Glutamatergic neuron (in vitro differentiated cells): ENCODE measurements at regions not wholly inside any gene's neighbourhood (a gene's known extent, or its start where the extent isn't known, plus 50 kb on each side); places are given as distances from the start of the nearest gene placed in this dataset.
"Not testable (repeated sequence)": the region's sequence is repeated elsewhere in the genome, so short reads cannot be mapped to it uniquely, and the experiment has no call there.

Source experiments
- DNase-seq: peaks from one replicate; pipeline ENCODE4 v3.0.0; 2022
- H3K27ac Mint-ChIP-seq: one replicate; pipeline ENCODE4 v1.8.0; 2020; ENCODE audit warnings: mild to moderate bottlenecking, mixed read lengths, inconsistent platforms; ENCODE audit not compliant: unreplicated experiment
- H3K27me3 Mint-ChIP-seq: one replicate; pipeline ENCODE4 v1.8.0; 2020; ENCODE audit warnings: mild to moderate bottlenecking, moderate library complexity, mixed read lengths, inconsistent platforms; ENCODE audit not compliant: unreplicated experiment
- H3K36me3 Mint-ChIP-seq: one replicate; pipeline ENCODE4 v1.8.0; 2020; ENCODE audit warnings: mild to moderate bottlenecking, mixed read lengths, inconsistent platforms; ENCODE audit not compliant: unreplicated experiment
- H3K4me1 Mint-ChIP-seq: one replicate; pipeline ENCODE4 v1.8.0; 2020; ENCODE audit warnings: mild to moderate bottlenecking, low read depth, mixed read lengths, inconsistent platforms; ENCODE audit not compliant: unreplicated experiment
- H3K4me3 Mint-ChIP-seq: one replicate; pipeline ENCODE4 v1.8.0; 2020; ENCODE audit warnings: mild to moderate bottlenecking, mixed read lengths, inconsistent platforms; ENCODE audit not compliant: unreplicated experiment
- H3K9me3 Mint-ChIP-seq: one replicate; pipeline ENCODE4 v1.8.0; 2020; ENCODE audit warnings: mild to moderate bottlenecking, moderate library complexity, mixed read lengths, inconsistent platforms; ENCODE audit not compliant: unreplicated experiment
- TF ChIP-seq, protein P1 (sequence below): fragments of 200-600 bp; sonication (generic); IDR thresholded peaks from one replicate; pipeline ENCODE4 v1.5.0; 2021; ENCODE audit not compliant: partially characterized antibody, unreplicated experiment

DNA sequence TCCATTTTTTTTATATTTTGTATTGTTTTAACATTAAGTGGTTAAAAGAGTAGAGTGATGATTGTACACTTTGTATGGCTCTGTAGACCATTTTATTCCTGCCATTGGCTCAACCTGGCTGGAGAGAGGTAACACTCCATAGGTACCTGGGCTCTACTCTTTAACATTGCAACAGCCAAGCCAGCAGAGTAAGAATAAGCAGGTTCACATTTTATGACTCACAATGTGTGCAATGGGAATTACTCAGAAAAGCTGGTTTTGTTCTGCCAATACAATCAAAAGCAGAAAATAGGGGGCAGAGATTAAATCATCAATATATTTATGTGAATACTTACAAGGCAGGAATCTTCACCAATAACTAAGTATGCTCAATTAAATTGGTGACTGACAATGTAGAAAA, 1324.0 kb downstream of the AMY1C start:
- peaks cover 2% of the 10 kb centered on the region for H3K9me3 Mint-ChIP-seq
- H3K4me1 Mint-ChIP-seq: no peaks in the 10 kb centered on the region
- no peaks in the 10 kb centered on the region for H3K36me3 Mint-ChIP-seq
- H3K27ac Mint-ChIP-seq: no peak overlapping the region
- no peak overlapping the region for H3K4me3 Mint-ChIP-seq
- no peak for DNase-seq
- TF ChIP-seq, protein P1, sequence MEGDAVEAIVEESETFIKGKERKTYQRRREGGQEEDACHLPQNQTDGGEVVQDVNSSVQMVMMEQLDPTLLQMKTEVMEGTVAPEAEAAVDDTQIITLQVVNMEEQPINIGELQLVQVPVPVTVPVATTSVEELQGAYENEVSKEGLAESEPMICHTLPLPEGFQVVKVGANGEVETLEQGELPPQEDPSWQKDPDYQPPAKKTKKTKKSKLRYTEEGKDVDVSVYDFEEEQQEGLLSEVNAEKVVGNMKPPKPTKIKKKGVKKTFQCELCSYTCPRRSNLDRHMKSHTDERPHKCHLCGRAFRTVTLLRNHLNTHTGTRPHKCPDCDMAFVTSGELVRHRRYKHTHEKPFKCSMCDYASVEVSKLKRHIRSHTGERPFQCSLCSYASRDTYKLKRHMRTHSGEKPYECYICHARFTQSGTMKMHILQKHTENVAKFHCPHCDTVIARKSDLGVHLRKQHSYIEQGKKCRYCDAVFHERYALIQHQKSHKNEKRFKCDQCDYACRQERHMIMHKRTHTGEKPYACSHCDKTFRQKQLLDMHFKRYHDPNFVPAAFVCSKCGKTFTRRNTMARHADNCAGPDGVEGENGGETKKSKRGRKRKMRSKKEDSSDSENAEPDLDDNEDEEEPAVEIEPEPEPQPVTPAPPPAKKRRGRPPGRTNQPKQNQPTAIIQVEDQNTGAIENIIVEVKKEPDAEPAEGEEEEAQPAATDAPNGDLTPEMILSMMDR: no peak
- no peaks in the 10 kb centered on the region for H3K27me3 Mint-ChIP-seq

DNA sequence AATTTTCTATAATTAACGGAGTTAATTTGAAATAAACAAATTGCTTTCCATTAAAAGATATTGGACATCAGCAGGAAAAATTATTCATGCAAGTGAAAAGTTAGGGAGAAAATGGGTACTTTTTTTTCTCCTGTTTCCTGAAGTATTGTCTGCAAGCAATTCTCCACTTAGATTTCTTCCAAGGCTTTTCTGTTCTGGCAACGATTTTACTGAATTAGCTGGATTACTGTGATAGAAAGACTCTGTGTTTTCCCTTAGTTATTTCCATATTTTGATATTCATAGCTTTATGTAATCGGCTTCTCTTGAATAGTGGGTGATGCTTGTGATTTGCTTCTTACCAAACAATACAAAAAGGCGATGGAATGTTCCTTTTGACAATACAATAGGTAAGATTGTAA, 1333.9 kb downstream of the AMY1C start:
- H3K27ac Mint-ChIP-seq: no peak overlapping the region
- no peak overlapping the region for H3K4me3 Mint-ChIP-seq
- TF ChIP-seq, protein P1: no peak
- no peaks in the 10 kb centered on the region for H3K9me3 Mint-ChIP-seq
- no peak for DNase-seq
- no peaks in the 10 kb centered on the region for H3K36me3 Mint-ChIP-seq
- no peaks in the 10 kb centered on the region for H3K4me1 Mint-ChIP-seq
- peaks cover 2% of the 10 kb centered on the region for H3K27me3 Mint-ChIP-seq

DNA sequence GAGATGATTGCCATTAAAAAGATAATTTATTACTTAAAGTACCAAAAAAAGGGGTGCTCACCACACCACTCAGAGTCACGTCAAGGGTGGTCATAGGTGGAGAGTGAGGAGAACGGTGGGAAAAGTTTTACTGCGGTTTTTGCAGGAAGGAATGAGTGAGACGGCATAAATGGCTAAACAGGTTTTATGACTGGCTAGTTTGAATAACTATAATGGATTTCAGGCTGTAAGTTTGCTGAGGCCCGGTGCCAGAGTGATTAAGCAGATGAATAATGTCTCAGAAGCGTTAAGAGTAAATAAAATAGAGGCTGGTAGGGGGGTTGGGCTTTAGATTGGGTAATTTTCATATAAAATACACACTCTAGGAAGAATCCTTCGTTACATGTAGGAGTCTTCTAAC, 1337.8 kb downstream of the AMY1C start:
- no peak overlapping the region for H3K4me3 Mint-ChIP-seq
- no peak for DNase-seq
- H3K27ac Mint-ChIP-seq: no peak overlapping the region
- H3K9me3 Mint-ChIP-seq: no peaks in the 10 kb centered on the region
- TF ChIP-seq, protein P1: no peak
- H3K27me3 Mint-ChIP-seq: peaks cover 4% of the 10 kb centered on the region
- no peaks in the 10 kb centered on the region for H3K36me3 Mint-ChIP-seq
- H3K4me1 Mint-ChIP-seq: no peaks in the 10 kb centered on the region

DNA sequence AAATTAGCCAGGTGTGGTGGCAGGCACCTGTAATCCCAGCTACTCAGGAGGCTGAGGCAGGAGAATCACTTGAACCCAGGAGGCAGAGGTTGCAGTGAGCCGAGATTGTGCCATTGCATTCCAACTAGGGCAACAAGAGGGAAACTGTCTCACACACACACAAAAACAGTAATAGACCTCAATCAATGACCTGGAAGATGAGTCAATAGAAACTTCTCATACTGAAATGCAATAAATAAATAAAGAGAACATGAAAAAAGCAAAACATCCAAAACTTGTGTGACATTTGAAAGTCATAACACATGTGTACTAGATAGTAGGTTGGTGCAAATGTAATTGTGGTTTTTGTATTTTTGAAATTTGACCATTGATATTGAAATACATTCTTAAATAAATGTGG, 1338.5 kb downstream of the AMY1C start:
- Mint-ChIP-seq H3K27me3 (peaks cover 4% of the 10 kb centered on the region), H3K4me1 (no peaks in the 10 kb centered on the region), H3K36me3 (no peaks in the 10 kb centered on the region), H3K27ac (no peak overlapping the region), H3K4me3 (no peak overlapping the region), H3K9me3 (no peaks in the 10 kb centered on the region)
- TF ChIP-seq, protein P1: no peak
- no peak for DNase-seq

DNA sequence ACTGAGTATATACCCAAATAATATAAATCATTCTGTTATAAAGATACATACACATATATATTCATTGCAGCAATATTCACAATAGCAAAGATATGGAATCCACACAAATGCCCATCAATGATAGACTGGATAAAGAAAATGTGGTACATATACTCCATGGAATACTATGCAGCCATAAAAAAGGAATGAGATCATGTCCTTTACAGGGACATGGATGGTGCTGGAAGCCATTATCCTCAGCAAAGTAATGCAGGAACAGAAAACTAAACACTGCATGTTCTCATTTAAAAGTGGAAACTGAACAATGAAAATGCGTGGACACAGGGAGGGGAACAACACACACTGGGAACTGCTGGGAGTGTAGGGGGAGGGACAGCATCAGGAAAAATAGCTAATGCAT, 1344.2 kb downstream of the AMY1C start:
- not testable (repeated sequence) for H3K27me3 Mint-ChIP-seq, H3K4me3 Mint-ChIP-seq, H3K9me3 Mint-ChIP-seq, H3K27ac Mint-ChIP-seq, DNase-seq, H3K36me3 Mint-ChIP-seq, H3K4me1 Mint-ChIP-seq

DNA sequence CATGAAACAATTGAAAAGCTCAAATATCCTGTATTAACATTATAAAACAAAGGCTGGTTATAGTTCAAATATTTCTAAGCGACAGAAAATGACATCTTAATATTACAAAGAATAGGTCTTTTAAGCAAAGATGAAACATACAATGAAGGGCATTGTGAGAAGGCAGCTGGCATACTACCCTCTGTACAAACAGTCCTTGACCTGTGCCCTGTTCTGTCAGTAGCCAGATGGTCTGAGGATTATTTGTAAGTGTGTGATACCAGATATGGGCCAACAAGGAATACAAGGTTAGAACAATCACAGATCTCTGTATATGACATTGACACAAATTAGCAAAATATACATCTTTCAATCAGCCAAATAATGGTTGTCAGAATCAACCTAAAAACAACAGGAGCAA, 1350.4 kb downstream of the AMY1C start:
- TF ChIP-seq, protein P1: no peak
- Mint-ChIP-seq H3K27me3 (no peaks in the 10 kb centered on the region), H3K36me3 (no peaks in the 10 kb centered on the region), H3K4me3 (no peak overlapping the region), H3K27ac (no peak overlapping the region), H3K4me1 (peaks cover 2% of the 10 kb centered on the region), H3K9me3 (no peaks in the 10 kb centered on the region)
- DNase-seq: no peak
